ENCODE measurements at regions not wholly inside any gene's neighbourhood (a gene's known extent, or its start where the extent isn't known, plus 50 kb on each side); places are given as distances from the start of the nearest gene placed in this dataset.
"Not testable (repeated sequence)": the region's sequence is repeated elsewhere in the genome, so short reads cannot be mapped to it uniquely, and the experiment has no call there.

GRCh38 chr4:53959343-53960120 is 104.9 kb downstream of the CHIC2 start:
- DNase-seq, result no peak

GRCh38 chr4:53956454-53956853 is 108.0 kb downstream of the CHIC2 start:
- peak; percentile 31 for DNase-seq

GRCh38 chr4:53956053-53956452 is 108.4 kb downstream of the CHIC2 start:
- DNase-seq, result no peak

- DNase-seq, result no peak
Measured at GRCh38 chr4:53951414-53951813, 113.0 kb downstream of the CHIC2 start.

- peak; percentile 82 for DNase-seq
Measured at GRCh38 chr4:53943345-53944085, 120.9 kb downstream of the CHIC2 start.

GRCh38 chr4:53942712-53943111 is 121.7 kb downstream of the CHIC2 start:
- no peak for DNase-seq

- DNase-seq, result no peak
Measured at GRCh38 chr4:53941331-53941730, 123.1 kb downstream of the CHIC2 start.

- DNase-seq, result not testable (repeated sequence)
Measured at GRCh38 chr4:53939892-53940291, 124.5 kb downstream of the CHIC2 start.

GRCh38 chr4:53937918-53938317 is 126.5 kb downstream of the CHIC2 start:
- no peak for DNase-seq

- no peak for DNase-seq
Measured at GRCh38 chr4:53937327-53937726, 127.1 kb downstream of the CHIC2 start.

GRCh38 chr4:53935780-53936179 is 128.6 kb downstream of the CHIC2 start:
- no peak for DNase-seq

- DNase-seq, result no peak
Measured at GRCh38 chr4:53932796-53933610, 131.4 kb downstream of the CHIC2 start.

GRCh38 chr4:53931461-53931961 is 132.9 kb downstream of the CHIC2 start:
- no peak for DNase-seq

- peak; percentile 76 for DNase-seq
Measured at GRCh38 chr4:53929955-53930798, 134.2 kb downstream of the CHIC2 start.

GRCh38 chr4:53929311-53929710 is 135.1 kb downstream of the CHIC2 start:
- DNase-seq, result no peak

GRCh38 chr4:53928825-53929224 is 135.6 kb downstream of the CHIC2 start:
- DNase-seq, result no peak

- DNase-seq, result no peak
Measured at GRCh38 chr4:53925050-53925605, 139.3 kb downstream of the CHIC2 start.

GRCh38 chr4:53924333-53925049 is 139.9 kb downstream of the CHIC2 start:
- DNase-seq, result no peak

GRCh38 chr4:53923921-53924320 is 140.5 kb downstream of the CHIC2 start:
- DNase-seq, result no peak

- no peak for DNase-seq
Measured at GRCh38 chr4:53921856-53922255, 142.5 kb downstream of the CHIC2 start.

GRCh38 chr4:53920883-53921282 is 143.5 kb downstream of the CHIC2 start:
- no peak for DNase-seq
